ENCODE measurements at regions not wholly inside any gene's neighbourhood (a gene's known extent, or its start where the extent isn't known, plus 50 kb on each side); places are given as distances from the start of the nearest gene placed in this dataset.

DNA sequence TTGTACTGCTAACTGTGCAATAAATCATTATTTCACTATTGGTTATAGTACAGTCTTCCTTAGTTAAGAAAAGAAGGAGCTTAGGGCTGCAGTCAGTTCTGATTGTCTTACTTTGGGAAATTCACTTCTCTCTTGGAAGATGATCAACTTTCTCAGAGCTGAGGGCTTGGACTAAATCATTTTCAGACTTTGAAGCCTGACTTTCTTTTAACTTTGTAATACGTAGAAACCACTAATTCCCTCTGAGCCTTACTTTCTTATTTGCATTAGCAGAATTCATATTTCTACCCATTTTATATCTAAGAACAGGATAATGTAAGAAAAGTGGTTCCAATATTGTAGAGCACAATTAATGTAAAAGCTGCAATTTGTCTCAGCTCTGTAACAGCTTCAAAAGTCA lies 386.4 kb downstream of the TRIB2 start:
- no peak for DNase-seq (ENCODE audit: low read depth)

GRCh38 chr2:13103778-13104493 lies 387.2 kb downstream of the TRIB2 start:
- DNase-seq (ENCODE audit: low read depth), result no peak

GRCh38 chr2:13104723-13105122 lies 388.0 kb downstream of the TRIB2 start:
- DNase-seq (ENCODE audit: low read depth), result no peak

DNA sequence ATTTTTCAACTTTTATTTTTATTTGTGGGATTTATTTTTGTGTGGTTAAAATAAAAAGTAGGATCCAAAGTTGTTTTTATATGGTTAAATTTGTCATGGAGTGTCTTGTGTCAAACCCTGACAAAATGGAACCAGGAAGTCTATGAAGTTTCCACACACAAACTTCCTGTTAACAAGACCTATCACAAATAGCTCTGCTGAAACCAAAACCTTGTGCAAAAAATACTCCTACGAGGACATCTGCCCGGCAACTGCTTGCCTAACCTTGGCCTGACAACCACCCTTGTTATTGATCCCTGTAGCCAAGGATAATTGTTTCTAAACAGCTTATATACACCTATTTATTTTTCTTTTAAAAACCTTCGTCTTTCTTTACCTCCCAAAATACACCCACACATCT lies 389.6 kb downstream of the TRIB2 start:
- no peak for DNase-seq (ENCODE audit: low read depth)

DNA sequence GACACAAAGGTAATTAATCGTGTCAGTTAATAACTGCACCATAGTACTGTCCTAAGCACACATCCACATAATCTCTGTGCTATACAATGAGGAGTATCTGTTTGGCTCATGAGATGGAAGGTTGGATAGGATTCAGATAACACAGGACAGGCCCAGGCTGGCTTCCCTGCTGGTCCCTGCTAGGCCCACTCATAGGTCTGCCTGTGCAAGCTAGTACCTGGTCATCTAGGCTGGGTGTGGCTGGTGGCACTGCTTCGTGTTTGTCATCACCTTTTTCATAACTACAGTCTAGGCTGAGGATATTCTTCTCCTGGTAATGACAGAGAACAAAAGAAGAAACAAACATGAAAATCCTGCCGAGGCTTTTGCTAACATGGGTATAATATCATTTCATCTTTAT lies 392.8 kb downstream of the TRIB2 start:
- DNase-seq (ENCODE audit: low read depth), result no peak

DNA sequence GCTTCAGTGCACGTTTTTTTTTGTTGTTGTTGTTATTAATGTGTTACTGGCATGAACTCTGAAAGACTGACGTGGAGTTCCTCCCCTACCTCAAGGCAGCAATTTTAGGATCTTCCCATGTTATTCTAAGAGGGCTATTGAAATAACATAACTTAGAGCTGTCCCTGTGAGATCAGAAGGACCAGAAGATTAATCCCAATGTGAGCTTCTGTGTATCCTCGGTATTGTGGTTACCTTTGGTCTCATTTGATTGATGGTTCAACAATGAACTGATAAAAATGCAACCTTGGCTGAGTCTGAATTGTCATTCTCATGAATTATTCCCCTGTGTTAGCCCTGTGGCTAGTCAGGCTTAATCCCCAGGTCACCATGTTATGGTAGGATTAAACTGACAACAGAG lies 394.1 kb downstream of the TRIB2 start:
- no peak for DNase-seq (ENCODE audit: low read depth)

DNA sequence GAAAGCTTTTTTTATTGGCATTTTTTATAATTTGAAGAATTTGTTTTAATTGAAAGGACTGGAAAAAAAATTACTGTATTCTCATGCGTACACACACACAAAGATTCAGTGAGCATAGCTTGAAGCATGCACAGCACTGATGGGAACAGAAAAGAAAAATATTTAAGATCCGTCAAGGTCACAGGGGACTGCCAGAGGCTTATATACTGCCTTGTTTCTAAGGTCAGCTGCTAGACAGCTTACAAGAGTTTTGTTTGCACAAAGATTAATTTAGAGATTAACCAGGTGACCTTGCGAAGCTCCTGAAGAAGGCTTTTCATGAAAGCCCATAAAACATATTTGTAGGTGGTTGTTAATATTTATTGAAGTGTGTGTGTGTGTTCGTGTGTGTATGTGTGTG lies 396.3 kb downstream of the TRIB2 start:
- no peak for DNase-seq (ENCODE audit: low read depth)

- DNase-seq (ENCODE audit: low read depth), result no peak
Observed at GRCh38 chr2:13114391-13114790, 397.7 kb downstream of the TRIB2 start.

GRCh38 chr2:13115643-13116042 lies 398.9 kb downstream of the TRIB2 start:
- DNase-seq (ENCODE audit: low read depth), result no peak

GRCh38 chr2:13121096-13121495 lies 404.4 kb downstream of the TRIB2 start:
- no peak for DNase-seq (ENCODE audit: low read depth)

- no peak for DNase-seq (ENCODE audit: low read depth)
Observed at GRCh38 chr2:13128139-13128538, 411.4 kb downstream of the TRIB2 start.

DNA sequence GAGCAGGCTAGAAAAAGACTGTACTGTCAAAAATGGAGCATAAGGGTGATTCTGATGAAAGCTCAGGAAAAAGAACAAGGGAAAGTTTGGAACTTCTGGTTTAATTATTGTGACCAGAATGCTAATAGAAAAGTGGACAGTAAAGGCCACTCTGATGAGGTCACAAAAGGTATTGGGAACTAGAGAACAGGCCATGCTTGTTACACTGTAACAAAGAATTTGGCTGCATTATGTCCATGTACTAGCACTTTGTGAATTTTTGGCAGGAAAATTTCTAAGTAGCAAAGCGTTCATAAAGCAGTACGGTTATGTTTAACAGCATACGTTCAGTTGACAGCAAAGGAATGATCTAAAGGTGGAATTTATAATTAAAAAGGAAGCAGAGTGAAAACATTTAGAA lies 418.6 kb downstream of the TRIB2 start:
- no peak for DNase-seq (ENCODE audit: low read depth)

DNA sequence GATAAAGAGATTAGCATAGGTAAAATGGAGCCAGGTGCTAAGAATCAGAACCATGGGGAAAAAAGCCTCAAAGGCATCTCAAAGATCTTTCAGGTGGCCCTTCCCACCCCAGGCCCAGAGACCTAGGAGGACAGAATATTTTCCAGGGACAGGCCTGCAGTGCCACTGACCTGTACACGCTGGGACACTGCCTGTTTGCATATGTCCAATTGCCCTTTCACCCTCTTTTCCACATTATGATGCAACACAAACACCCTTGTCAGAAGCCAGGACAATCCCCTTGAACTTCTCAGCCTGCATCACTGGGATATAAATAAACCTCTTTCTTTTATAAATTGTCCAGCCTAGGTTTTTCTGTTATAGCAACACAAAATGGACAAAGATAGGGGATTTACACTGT lies 419.1 kb downstream of the TRIB2 start:
- DNase-seq (ENCODE audit: low read depth), result no peak

DNA sequence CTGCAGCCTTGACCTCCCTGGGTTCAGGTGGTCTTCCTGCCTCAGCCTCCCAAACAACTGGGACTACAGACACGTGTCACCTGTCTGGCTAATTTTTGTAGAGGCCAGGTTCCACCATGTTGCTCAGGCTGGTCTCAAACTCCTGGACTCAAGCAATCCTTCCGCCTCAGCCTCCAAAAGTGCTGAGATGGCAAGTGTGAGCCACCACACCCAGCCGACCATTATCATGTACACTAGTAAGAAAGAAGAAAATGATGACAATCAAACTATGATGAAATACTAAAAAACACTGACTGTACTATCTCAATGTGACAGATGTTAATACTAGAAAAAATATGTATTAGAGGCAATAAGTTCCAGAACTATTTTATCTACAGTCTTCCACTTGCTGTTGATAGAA lies 420.9 kb downstream of the TRIB2 start:
- DNase-seq (ENCODE audit: low read depth), result no peak

GRCh38 chr2:13141315-13141714 lies 424.6 kb downstream of the TRIB2 start:
- DNase-seq (ENCODE audit: low read depth), result no peak

DNA sequence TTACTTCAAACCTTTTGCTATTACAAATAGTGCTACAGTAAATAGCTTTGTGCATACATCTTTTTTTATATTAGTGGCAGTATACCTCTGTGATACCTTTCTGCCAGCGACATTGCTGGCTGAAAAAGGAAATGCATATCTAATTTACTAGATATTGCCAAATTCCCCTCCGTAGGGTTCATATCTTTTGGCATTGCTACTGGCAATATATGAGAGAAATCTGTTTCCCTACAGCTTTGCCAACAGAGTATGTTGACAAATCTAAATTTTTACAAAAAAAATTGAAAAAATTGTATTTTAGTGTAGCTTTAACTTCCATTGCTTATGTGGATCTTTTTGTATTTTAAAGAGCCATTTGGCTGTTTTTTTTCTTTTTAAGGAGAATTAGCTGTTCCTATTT lies 426.7 kb downstream of the TRIB2 start:
- no peak for DNase-seq (ENCODE audit: low read depth)

- no peak for DNase-seq (ENCODE audit: low read depth)
Observed at GRCh38 chr2:13156916-13157315, 440.2 kb downstream of the TRIB2 start.

DNA sequence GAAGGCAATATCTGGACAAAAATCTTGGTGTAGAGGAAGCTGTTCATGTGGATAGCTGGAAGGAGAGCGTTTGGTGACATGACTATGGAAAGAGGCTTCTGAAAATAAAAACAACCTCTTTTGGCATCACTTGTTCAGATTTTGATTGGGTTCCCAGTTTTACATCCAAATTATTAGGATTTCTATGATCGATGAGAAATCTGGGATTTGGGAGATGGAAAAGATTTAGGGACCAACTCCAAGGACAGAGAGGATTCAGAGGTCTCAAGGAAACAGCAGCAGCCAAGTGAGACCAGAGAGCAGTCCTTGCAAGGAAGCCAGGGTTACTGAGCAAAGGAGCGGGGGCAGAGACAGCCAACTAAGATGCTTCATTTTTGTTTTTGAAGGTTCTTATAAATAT lies 441.7 kb downstream of the TRIB2 start:
- DNase-seq (ENCODE audit: low read depth), result no peak

- no peak for DNase-seq (ENCODE audit: low read depth)
Observed at GRCh38 chr2:13180729-13181128, 464.0 kb downstream of the TRIB2 start.

DNA sequence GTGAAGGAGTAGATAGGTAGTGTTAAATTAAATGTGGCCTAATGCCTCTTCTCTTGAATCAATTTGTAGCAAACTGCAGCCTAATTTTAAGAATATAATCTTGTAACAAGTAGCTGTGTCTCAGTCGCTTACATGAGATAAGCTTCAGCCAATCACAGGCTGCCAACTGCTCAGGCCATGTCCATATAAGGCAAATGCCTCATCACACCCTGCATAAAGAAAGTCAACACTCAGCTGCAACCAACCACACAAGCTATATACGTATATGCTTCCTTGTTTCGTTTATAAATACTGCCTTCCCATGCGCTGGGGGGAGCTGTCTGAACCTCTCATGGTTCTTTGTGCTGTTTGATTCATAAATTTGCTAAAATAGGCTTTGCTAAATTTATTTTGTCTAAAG lies 476.3 kb downstream of the TRIB2 start:
- DNase-seq (ENCODE audit: low read depth), result no peak

DNA sequence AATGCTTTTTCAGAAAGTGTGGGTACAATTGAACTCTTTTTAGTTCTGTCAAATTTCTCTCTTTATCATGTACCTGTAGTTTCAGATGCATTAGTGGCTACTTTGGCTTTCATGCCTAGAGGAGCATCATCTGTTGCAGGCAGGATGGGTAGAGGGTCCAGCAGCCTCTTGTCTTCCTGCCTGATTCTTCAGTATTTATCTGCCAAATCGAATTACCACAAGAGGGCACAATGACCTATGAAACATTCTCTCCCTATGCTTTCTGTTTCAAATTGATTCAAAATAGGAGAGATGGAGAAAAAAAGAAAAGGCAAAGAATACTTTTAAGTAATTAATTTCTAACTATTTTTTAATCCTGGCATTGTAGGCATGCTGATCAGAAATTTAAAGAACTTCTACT lies 477.2 kb downstream of the TRIB2 start:
- DNase-seq (ENCODE audit: low read depth), result no peak

DNA sequence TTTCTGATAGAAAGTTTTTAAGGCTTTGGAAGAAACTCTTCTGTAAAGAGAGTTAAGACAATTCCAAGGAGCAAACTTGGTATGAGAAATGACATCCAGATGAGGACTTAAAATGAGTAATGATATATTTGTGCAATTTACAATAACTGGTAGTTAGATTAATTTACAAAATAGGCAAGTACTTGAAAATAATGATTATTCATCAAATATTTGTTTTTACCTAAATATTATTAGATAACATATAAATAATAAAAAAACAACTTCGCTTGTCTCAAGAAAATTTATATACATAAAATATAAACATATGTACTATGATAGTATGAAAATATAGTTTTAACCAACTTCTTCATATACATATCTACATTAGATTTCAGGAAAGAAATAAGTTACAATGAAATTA lies 478.5 kb downstream of the TRIB2 start:
- DNase-seq (ENCODE audit: low read depth), result no peak

GRCh38 chr2:13197248-13197647 lies 480.5 kb downstream of the TRIB2 start:
- DNase-seq (ENCODE audit: low read depth), result no peak

DNA sequence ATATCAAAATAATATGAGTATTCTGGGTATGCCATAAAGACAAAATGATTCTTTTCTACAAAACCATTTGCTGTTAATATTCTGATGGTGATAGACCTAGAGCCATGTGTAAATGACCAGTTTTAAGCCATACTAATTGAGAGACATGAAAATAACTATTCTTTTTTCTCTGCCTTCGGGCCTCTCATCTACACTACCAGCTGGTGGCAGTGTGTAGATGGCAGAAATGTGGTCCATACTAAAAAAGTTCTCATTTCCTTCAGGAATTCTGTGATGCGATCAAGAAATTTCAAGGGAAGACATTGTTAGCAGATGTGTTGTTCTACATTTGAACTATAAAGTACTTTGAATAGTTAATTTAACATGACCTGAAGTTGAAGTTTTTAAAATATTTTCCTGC lies 485.2 kb downstream of the TRIB2 start:
- no peak for DNase-seq (ENCODE audit: low read depth)

DNA sequence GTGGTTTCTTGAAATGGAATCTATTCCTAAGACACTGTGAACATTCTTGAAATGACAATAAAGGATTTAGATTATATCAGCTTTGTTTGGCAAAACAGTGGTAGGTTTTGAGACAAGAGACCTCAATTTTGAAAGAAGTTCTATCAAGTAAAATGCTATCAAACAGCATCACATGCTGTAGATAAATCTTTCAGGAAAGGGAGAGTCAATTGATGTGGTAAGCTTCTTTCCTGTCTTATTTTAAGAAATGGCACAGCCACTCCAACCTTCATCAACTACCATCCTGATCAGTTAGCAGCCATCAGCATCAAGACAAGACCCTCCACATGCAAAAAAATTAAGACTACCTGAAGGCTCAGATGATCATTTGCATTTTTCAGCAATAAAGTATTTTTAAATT lies 495.4 kb downstream of the TRIB2 start:
- no peak for DNase-seq (ENCODE audit: low read depth)
